Epithelial cell of esophagus (primary cell): ENCODE measurements at regions not wholly inside any gene's neighbourhood (a gene's known extent, or its start where the extent isn't known, plus 50 kb on each side); places are given as distances from the start of the nearest gene placed in this dataset.
A peak's percentile ranks its signal among the peaks of the same experiment; 100 is the strongest.

Experiments
- DNase-seq: peaks from one replicate; pipeline ENCODE4 v3.0.0; 2010; ENCODE audit warnings: low read depth
- H3K4me3 ChIP-seq: 2 replicates; pipeline ENCODE4 v1.5.1; 2011; ENCODE audit warnings: mild to moderate bottlenecking, low read length, control low read depth
- TF ChIP-seq, protein P1 (sequence below): IDR thresholded peaks from 2 replicates; pipeline ENCODE4 v1.5.1; 2011; ENCODE audit warnings: low read depth, mild to moderate bottlenecking, low read length, control low read depth, inconsistent platforms; ENCODE audit not compliant: insufficient read depth; ENCODE audit errors: missing control alignments

DNA sequence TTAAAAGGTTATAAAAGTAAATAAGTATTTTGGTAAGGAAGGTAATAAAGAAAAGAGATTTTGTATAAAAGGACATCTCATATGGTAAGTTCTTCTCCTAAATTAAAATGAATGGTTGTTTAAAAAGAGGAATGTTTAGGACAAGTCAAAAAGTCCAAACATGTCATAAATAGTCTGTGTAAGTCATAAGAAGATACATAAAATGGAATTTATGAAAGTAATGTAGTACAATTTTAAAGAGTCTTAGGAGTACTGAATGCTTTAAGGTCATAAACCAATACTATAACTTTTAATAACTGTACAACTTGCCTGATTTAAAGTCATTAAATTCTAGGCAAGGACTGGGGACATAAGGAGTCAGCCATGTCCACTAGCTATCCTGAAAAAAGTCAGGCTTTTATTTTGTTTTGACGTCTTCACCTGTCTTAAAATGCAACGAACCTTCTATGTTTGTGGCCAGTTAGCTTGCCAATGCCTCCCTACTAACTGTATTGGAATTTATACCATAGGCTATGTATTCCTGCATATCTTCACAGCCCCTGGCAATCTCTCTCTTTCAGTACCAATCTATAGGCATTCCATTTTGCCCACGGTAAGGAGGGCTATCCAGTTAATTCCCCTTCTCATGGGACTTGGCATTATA is 312.3 kb upstream of the LRRTM4 start:
- H3K4me3 ChIP-seq: no peak overlapping the region
- DNase-seq: no peak
- TF ChIP-seq, protein P1, sequence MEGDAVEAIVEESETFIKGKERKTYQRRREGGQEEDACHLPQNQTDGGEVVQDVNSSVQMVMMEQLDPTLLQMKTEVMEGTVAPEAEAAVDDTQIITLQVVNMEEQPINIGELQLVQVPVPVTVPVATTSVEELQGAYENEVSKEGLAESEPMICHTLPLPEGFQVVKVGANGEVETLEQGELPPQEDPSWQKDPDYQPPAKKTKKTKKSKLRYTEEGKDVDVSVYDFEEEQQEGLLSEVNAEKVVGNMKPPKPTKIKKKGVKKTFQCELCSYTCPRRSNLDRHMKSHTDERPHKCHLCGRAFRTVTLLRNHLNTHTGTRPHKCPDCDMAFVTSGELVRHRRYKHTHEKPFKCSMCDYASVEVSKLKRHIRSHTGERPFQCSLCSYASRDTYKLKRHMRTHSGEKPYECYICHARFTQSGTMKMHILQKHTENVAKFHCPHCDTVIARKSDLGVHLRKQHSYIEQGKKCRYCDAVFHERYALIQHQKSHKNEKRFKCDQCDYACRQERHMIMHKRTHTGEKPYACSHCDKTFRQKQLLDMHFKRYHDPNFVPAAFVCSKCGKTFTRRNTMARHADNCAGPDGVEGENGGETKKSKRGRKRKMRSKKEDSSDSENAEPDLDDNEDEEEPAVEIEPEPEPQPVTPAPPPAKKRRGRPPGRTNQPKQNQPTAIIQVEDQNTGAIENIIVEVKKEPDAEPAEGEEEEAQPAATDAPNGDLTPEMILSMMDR: no peak

DNA sequence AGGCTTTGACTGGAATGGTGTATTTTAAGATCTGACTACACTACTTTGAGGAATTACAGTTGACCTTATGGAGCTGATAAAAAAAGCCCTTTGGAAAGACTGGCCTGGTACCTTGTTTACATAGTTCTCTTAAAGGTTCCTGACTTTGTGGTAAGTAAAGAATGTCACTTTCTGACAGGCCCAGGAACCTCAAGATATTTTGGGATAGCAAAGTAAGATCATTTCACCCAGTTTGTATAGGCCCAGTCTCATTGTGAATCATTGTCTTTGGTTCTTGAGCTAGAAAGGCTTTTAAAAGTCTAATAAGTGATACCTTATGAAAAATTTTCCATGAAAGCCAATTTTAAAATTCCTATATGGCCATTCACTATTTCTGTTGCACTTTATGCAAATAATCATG is 316.3 kb upstream of the LRRTM4 start:
- H3K4me3 ChIP-seq: no peak overlapping the region
- no peak for DNase-seq
- TF ChIP-seq, protein P1: no peak

DNA sequence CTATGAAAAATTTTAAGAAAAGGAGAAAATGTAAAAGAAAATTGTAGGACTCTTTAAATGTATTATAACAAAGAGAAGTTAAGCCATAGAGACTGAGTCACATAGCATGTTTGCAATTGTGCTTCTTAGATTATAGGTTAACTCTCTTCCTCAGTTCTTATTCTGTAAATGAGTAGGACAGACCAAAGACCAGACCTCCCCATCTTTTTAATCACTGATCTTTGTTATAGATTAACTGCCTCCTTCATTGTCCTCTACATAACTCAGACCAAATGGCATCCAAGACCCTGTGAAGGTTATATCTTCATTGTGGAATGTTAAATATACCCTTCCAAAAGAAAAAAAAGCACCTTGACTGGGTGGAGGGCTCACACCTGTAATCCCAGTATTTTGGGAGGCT is 316.9 kb upstream of the LRRTM4 start:
- no peak for DNase-seq
- H3K4me3 ChIP-seq: no peak overlapping the region
- TF ChIP-seq, protein P1: no peak

DNA sequence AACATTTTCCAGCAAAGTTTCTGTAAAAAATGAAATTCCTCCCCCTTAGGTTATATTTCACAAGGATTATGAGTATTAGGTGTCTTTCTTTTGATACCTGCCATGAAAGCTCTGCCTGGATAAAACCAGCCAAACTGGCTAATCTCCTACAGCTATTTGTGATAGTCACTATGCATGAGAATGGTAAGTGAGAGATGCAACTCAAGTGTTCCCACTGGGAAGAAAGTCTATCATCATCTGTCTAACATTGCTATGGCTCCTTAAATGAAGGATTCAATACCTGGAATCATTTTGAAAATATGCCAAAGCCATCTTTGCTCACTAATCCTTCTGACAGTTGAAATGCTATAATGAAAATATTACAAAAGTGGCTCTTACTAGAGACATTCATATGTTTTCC is 339.9 kb upstream of the LRRTM4 start:
- peak; percentile 3 for DNase-seq
- no peak overlapping the region for H3K4me3 ChIP-seq
- TF ChIP-seq, protein P1: no peak

DNA sequence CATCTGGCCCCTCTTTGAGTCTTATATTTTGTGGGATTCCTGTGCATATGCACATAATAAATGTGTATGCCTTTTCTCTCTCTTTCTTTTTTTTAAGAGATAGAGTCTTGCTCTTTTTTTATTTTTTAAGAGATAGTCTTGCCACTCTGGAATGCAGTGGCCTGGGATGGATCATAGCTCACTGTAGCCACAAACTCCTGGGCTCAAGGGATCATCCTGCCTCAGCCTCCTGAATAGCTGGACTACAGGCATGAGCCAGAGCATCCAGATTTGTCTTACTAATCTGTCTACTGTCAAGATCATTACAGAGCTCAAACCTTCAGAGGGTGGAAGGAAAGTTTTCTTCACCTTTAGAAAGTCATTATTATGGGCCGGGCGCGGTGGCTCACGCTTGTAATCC is 342.2 kb upstream of the LRRTM4 start:
- DNase-seq: no peak
- TF ChIP-seq, protein P1: no peak
- H3K4me3 ChIP-seq: no peak overlapping the region

DNA sequence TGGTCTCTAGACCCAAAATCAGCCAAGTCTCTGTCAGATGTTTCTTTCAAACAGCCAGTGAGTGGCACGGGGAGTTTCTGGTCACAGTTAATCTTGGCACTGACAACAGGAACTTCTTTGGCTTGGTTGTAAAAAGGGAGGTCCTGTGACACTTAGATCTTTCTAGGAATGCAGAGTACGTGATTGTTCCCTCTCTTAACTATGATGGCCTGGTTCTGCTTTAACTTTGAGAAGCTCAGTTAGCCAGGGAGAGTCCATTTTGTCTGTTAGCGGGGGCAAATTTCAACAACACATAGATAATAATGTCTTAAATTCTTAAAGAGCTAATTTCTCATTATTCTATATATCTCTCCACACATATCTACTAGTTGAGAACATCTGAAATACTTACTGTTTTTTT is 344.5 kb upstream of the LRRTM4 start:
- TF ChIP-seq, protein P1: no peak
- DNase-seq: no peak
- no peak overlapping the region for H3K4me3 ChIP-seq

DNA sequence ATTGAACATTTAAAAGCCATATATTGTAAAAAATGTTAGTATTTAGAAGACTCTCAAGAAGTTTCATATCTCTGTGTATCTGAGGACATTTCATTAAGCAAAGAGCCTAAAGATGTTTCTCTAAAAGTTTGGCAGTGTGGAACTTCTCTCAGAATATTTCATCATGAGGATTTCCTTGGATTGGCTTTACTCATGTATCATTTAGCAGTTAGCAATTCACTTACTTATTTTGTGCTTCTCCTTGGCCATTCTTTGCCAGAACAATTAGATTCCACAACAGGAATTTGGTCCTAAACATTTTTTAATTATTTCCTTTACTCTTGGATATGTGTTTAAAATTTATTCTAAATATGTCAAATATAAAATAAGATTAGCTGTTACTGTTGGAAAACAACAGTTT is 345.0 kb upstream of the LRRTM4 start:
- DNase-seq: no peak
- TF ChIP-seq, protein P1: no peak
- H3K4me3 ChIP-seq: no peak overlapping the region
